CD4-positive, alpha-beta memory T cell (primary cell): ENCODE measurements at regions not wholly inside any gene's neighbourhood (a gene's known extent, or its start where the extent isn't known, plus 50 kb on each side); places are given as distances from the start of the nearest gene placed in this dataset.

ENCODE experiments used
- CTCF ChIA-PET: fragments of 350-600 bp; sonication (Branson Sonifier 250); formaldehyde crosslinking; loops from one replicate; lab custom pipeline; 2021; ENCODE audit warnings: inconsistent platforms; ENCODE audit not compliant: partially characterized antibody; lab: Charles Lee
- POLR2A ChIA-PET: fragments of 350-600 bp; sonication (Branson Sonifier 250); formaldehyde crosslinking; loops from one replicate; lab custom pipeline; 2021; ENCODE audit not compliant: partially characterized antibody; lab: Charles Lee
- DNase-seq, 5 donors: peaks; one replicate each; pipeline versions ENCODE4 v3.0.0 to v3.0.0-alpha.2; 2020 to 2022; ENCODE audit warnings: mixed read lengths in 1 of 5
- H3K27ac ChIP-seq: one replicate; pipeline ENCODE4 v1.7.0; 2013; ENCODE audit warnings: low read depth, low read length
- H3K27me3 ChIP-seq: 2 replicates; pipeline ENCODE4 v1.7.0; 2013; ENCODE audit warnings: mild to moderate bottlenecking, low read length, moderate library complexity; ENCODE audit not compliant: insufficient read depth
- H3K36me3 ChIP-seq: 2 replicates; pipeline ENCODE4 v1.7.0; 2013; ENCODE audit warnings: mild to moderate bottlenecking, low read length, moderate library complexity; ENCODE audit not compliant: insufficient read depth
- H3K4me1 ChIP-seq: 2 replicates; pipeline ENCODE4 v1.7.0; 2013; ENCODE audit warnings: mild to moderate bottlenecking, low read length, moderate library complexity; ENCODE audit not compliant: insufficient read depth
- H3K4me3 ChIP-seq, 2 donors: one replicate each; pipeline ENCODE4 v1.7.0; 2013; ENCODE audit warnings: low read length in 2 of 2, mild to moderate bottlenecking in 1 of 2
- H3K9me3 ChIP-seq, 2 donors: one replicate each; pipeline ENCODE4 v1.7.0; 2013; ENCODE audit warnings: low read length in 2 of 2, control low read depth in 1 of 2; ENCODE audit not compliant: control insufficient read depth in 1 of 2
- H3K27ac Mint-ChIP-seq, 7 donors: one replicate each; pipeline ENCODE4 v1.8.0; 2020 to 2021; ENCODE audit warnings: mixed read lengths in 7 of 7, mild to moderate bottlenecking in 6 of 7, inconsistent platforms in 3 of 7, moderate library complexity in 3 of 7
- H3K27me3 Mint-ChIP-seq, 2 donors: one replicate each; pipeline ENCODE4 v1.8.0; 2020 to 2021; ENCODE audit warnings: mixed read lengths in 2 of 2
- H3K36me3 Mint-ChIP-seq, 2 donors: one replicate each; pipeline ENCODE4 v1.8.0; 2020 to 2021; ENCODE audit warnings: mixed read lengths in 2 of 2, inconsistent platforms in 1 of 2, mild to moderate bottlenecking in 1 of 2
- H3K4me1 Mint-ChIP-seq, 4 donors: one replicate each; pipeline ENCODE4 v1.8.0; 2020 to 2021; ENCODE audit warnings: mixed read lengths in 4 of 4, mild to moderate bottlenecking in 1 of 4
- H3K4me3 Mint-ChIP-seq, 8 donors: one replicate each; pipeline ENCODE4 v1.8.0; 2020 to 2021; ENCODE audit warnings: mixed read lengths in 8 of 8, mild to moderate bottlenecking in 7 of 8, moderate library complexity in 6 of 8, inconsistent platforms in 3 of 8
- H3K9me3 Mint-ChIP-seq, 8 donors: one replicate each; pipeline ENCODE4 v1.8.0; 2020 to 2021; ENCODE audit warnings: mixed read lengths in 8 of 8, mild to moderate bottlenecking in 5 of 8, inconsistent platforms in 3 of 8, moderate library complexity in 1 of 8
- intact Hi-C: fragments of 100-400 bp; cut with micrococcal nuclease; formaldehyde crosslinking; loops from one replicate; pipeline ENCODE4 v1.15.1; 2023

- Histone ChIP-seq H3K4me1 (no peaks in the 10 kb centered on the region), H3K27ac (no peak overlapping the region), H3K27me3 (no peaks in the 10 kb centered on the region), H3K36me3 (no peaks in the 10 kb centered on the region), H3K4me3 (no peak overlapping the region), H3K9me3 (no peaks in the 10 kb centered on the region)
- H3K4me3 Mint-ChIP-seq: no peak overlapping the region
- no peak overlapping the region for H3K27ac Mint-ChIP-seq
- CTCF ChIA-PET: no interaction called here
- intact Hi-C loops: no loop called here
- peaks cover 0 to 14% (median 6%) of the 10 kb centered on the region in 8 donors for H3K9me3 Mint-ChIP-seq
- POLR2A ChIA-PET: no interaction called here
- no peaks in the 10 kb centered on the region for H3K27me3 Mint-ChIP-seq
- H3K36me3 Mint-ChIP-seq: no peaks in the 10 kb centered on the region
- no peak for DNase-seq
- H3K4me1 Mint-ChIP-seq: no peaks in the 10 kb centered on the region
Observed at GRCh38 chr11:23585416-23586104, 725.3 kb upstream of the CCDC179 start.

- CTCF ChIA-PET: no interaction called here
- Histone ChIP-seq H3K27me3 (no peaks in the 10 kb centered on the region), H3K27ac (no peak overlapping the region), H3K36me3 (no peaks in the 10 kb centered on the region), H3K9me3 (no peaks in the 10 kb centered on the region), H3K4me1 (no peaks in the 10 kb centered on the region), H3K4me3 (no peak overlapping the region)
- Mint-ChIP-seq H3K4me3 (no peak overlapping the region), H3K27me3 (no peaks in the 10 kb centered on the region), H3K9me3 (peaks cover 0 to 13% (median 6%) of the 10 kb centered on the region in 8 donors), H3K27ac (no peak overlapping the region), H3K36me3 (no peaks in the 10 kb centered on the region), H3K4me1 (no peaks in the 10 kb centered on the region)
- intact Hi-C loops: no loop called here
- POLR2A ChIA-PET: no interaction called here
- DNase-seq: no peak
Observed at GRCh38 chr11:23586173-23586572, 725.9 kb upstream of the CCDC179 start.

GRCh38 chr11:23590596-23591308, 730.5 kb upstream of the CCDC179 start:
- no peaks in the 10 kb centered on the region for H3K36me3 Mint-ChIP-seq
- H3K27ac Mint-ChIP-seq: no peak overlapping the region
- intact Hi-C loops: no loop called here
- H3K4me3 Mint-ChIP-seq: no peak overlapping the region
- Histone ChIP-seq H3K27me3 (no peaks in the 10 kb centered on the region), H3K27ac (no peak overlapping the region), H3K4me1 (no peaks in the 10 kb centered on the region), H3K9me3 (no peaks in the 10 kb centered on the region), H3K4me3 (no peak overlapping the region), H3K36me3 (no peaks in the 10 kb centered on the region)
- no peaks in the 10 kb centered on the region for H3K4me1 Mint-ChIP-seq
- H3K9me3 Mint-ChIP-seq: peaks cover 0 to 19% (median 7%) of the 10 kb centered on the region in 8 donors
- POLR2A ChIA-PET: no interaction called here
- no peaks in the 10 kb centered on the region for H3K27me3 Mint-ChIP-seq
- DNase-seq: no peak
- CTCF ChIA-PET: no interaction called here

GRCh38 chr11:23594755-23595154, 734.5 kb upstream of the CCDC179 start:
- H3K36me3 ChIP-seq: no peaks in the 10 kb centered on the region
- no peaks in the 10 kb centered on the region for H3K27me3 ChIP-seq
- DNase-seq: no peak
- H3K27me3 Mint-ChIP-seq: no peaks in the 10 kb centered on the region
- no peak overlapping the region for H3K27ac ChIP-seq
- no peak overlapping the region for H3K27ac Mint-ChIP-seq
- no peak overlapping the region for H3K4me3 ChIP-seq
- no peaks in the 10 kb centered on the region for H3K4me1 ChIP-seq
- no peaks in the 10 kb centered on the region for H3K36me3 Mint-ChIP-seq
- intact Hi-C loops: no loop called here
- H3K4me1 Mint-ChIP-seq: no peaks in the 10 kb centered on the region
- H3K9me3 Mint-ChIP-seq: peaks cover 2 to 26% (median 8%) of the 10 kb centered on the region in 8 donors
- POLR2A ChIA-PET: no interaction called here
- no peaks in the 10 kb centered on the region for H3K9me3 ChIP-seq
- no peak overlapping the region for H3K4me3 Mint-ChIP-seq
- CTCF ChIA-PET: no interaction called here

GRCh38 chr11:23604966-23605365, 744.7 kb upstream of the CCDC179 start:
- H3K9me3 Mint-ChIP-seq: peaks cover 3 to 17% (median 6%) of the 10 kb centered on the region in 8 donors
- no peak overlapping the region for H3K27ac Mint-ChIP-seq
- H3K4me1 Mint-ChIP-seq: no peaks in the 10 kb centered on the region
- Histone ChIP-seq H3K36me3 (no peaks in the 10 kb centered on the region), H3K9me3 (no peaks in the 10 kb centered on the region), H3K4me3 (no peak overlapping the region), H3K4me1 (no peaks in the 10 kb centered on the region), H3K27me3 (no peaks in the 10 kb centered on the region), H3K27ac (no peak overlapping the region)
- intact Hi-C loops: no loop called here
- no peak for DNase-seq
- H3K27me3 Mint-ChIP-seq: no peaks in the 10 kb centered on the region
- no peaks in the 10 kb centered on the region for H3K36me3 Mint-ChIP-seq
- H3K4me3 Mint-ChIP-seq: no peak overlapping the region
- POLR2A ChIA-PET: no interaction called here
- CTCF ChIA-PET: no interaction called here

- H3K36me3 Mint-ChIP-seq: no peaks in the 10 kb centered on the region
- H3K27ac ChIP-seq: no peak overlapping the region
Observed at GRCh38 chr11:23606191-23606590, 745.9 kb upstream of the CCDC179 start.

GRCh38 chr11:23611726-23612125, 751.5 kb upstream of the CCDC179 start:
- Mint-ChIP-seq H3K9me3 (peaks cover under 1 to 17% (median 4%) of the 10 kb centered on the region in 8 donors), H3K27ac (no peak overlapping the region), H3K4me3 (no peak overlapping the region), H3K36me3 (no peaks in the 10 kb centered on the region), H3K27me3 (no peaks in the 10 kb centered on the region), H3K4me1 (no peaks in the 10 kb centered on the region)
- H3K9me3 ChIP-seq: no peaks in the 10 kb centered on the region
- H3K36me3 ChIP-seq: no peaks in the 10 kb centered on the region
- H3K4me3 ChIP-seq: no peak overlapping the region
- DNase-seq: no peak
- intact Hi-C loops: no loop called here
- ChIA-PET CTCF (no interaction called here), POLR2A (no interaction called here)
- H3K4me1 ChIP-seq: no peaks in the 10 kb centered on the region
- no peaks in the 10 kb centered on the region for H3K27me3 ChIP-seq
- no peak overlapping the region for H3K27ac ChIP-seq

More at GRCh38 chr11:23606191-23606590, 745.9 kb upstream of the CCDC179 start:
- Histone ChIP-seq H3K27me3 (no peaks in the 10 kb centered on the region), H3K4me3 (no peak overlapping the region), H3K9me3 (no peaks in the 10 kb centered on the region), H3K36me3 (no peaks in the 10 kb centered on the region), H3K4me1 (no peaks in the 10 kb centered on the region)
- DNase-seq: no peak
- ChIA-PET POLR2A (no interaction called here), CTCF (no interaction called here)
- intact Hi-C loops: no loop called here
- H3K9me3 Mint-ChIP-seq: peaks cover 3 to 9% (median 4%) of the 10 kb centered on the region in 8 donors
- H3K27ac Mint-ChIP-seq: no peak overlapping the region
- H3K27me3 Mint-ChIP-seq: no peaks in the 10 kb centered on the region
- no peaks in the 10 kb centered on the region for H3K4me1 Mint-ChIP-seq
- no peak overlapping the region for H3K4me3 Mint-ChIP-seq
